GM20431 (cell line): ENCODE measurements at regions not wholly inside any gene's neighbourhood (a gene's known extent, or its start where the extent isn't known, plus 50 kb on each side); places are given as distances from the start of the nearest gene placed in this dataset.

ENCODE experiments used
- in situ Hi-C: fragments of 300-500 bp; cut with MseI, MboI; formaldehyde crosslinking; loops from one replicate; pipeline ENCODE4 v1.15.0; 2020; ENCODE audit warnings: low sequenced_read_pairs; ENCODE audit not compliant: unreplicated experiment

DNA sequence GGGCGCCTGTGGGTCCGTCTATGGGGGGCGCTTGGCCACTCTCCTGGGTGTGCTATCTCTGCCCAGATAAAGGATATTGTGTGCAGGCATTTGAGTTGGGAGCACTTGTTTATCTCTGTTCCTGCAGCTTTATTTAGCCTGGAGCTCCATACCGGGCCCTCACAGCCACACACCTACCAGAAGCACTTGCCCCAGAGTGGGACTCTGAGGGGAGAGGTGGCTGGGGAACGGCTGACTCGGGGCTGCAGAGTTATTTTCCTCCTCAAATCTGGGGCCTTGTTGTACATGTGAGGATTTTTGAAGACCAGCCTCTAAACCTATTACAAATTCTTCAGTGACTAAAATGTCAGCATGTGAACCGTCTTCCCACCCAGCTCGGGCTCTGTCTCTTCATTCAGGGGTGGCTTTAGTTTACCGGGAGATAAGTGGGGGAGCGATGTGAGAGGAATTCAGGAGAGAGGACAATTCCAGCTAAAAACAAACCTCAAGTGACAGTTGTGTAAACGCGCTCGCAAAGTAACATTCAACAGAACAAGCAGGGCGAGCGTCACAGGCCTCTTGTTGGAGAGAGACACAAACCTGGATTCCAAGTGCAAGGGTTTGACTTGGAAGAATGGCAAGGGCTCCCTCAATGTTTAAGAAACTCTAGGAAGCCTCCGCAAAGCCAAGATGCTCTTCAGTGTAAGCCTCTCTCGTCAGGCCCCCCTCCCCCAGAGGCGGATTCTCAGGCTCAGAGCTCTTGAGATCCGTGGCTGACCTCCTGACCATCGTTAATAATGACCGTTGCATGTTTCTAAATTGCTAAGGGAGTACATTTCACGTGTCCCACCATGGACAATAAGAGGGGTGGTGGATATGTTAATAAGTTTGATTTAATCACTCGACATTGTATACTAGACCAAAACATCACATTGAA lies 548.9 kb downstream of the QKI start:
- in situ Hi-C loops, result loop anchor here (25.0 kb wide), 1 partner anchor 551 kb away; the partner anchor contains the start of gene QKI

DNA sequence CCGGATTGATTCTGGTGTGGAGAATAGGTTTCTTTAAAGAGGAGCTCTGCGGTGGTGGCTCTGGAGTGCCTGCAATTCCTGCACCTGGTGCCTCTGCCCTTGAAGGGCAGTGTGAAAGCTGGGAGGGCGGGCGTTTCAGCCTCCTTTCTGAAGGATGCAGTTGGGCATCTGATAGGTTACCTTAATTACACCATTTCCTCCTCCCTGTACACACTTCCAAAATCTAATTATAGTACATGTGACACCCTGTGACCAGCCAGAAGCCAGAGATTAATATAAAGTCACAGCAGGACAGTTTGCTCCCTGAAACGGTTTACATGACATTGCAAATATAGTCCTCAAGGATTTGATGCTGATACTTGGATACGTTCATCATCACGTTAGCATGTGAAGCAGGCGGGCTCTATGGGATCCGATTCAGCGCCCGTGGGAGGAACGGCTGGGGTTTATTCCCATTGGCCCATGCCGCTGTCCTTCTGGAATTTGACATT lies 548.2 kb downstream of the QKI start:
- in situ Hi-C loops, result loop anchor here (25.0 kb wide), 1 partner anchor 550 kb away; the partner anchor contains the start of gene QKI

DNA sequence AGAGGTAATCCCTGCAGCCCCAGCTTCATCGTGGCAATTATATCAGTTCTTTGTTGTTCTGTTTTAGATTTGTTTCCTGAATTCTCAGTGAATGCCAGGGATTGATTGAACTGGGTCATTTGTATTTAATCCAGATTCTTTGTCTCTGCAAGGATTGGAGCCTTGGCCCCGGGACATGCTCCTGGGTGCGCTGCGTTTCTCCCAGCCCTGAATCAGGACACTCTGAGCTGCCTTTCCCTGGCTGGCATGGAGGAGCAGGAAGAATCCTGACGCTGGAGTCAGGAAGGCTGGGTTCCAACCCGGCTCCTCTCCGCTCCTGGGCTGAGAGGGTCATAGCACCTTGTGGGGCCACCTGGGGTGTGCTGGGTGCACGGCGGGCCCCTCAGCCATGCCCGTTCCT lies 545.6 kb downstream of the QKI start:
- in situ Hi-C loops, result loop anchor here (25.0 kb wide), 1 partner anchor 548 kb away; the partner anchor contains the start of gene QKI

DNA sequence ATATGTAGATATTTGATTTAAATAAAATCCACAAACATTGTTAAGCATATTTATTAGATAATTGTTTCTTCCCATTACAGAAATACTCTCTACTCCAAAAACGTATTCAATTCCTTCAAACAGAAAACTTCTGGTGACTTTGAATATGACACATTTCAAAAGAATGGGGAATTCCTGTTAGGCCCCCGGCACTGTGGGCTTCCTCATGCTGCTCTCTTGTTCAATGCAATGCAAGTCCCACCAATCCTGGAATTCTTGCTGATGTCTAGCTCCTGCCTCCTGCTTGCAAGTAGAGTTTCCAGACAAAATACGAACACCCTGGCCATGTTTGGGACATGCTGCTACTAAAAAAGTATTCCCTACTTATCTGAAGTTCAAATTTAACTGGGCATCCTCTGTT lies 544.1 kb downstream of the QKI start:
- in situ Hi-C loops, result loop anchor here (25.0 kb wide), 1 partner anchor 546 kb away; the partner anchor contains the start of gene QKI

DNA sequence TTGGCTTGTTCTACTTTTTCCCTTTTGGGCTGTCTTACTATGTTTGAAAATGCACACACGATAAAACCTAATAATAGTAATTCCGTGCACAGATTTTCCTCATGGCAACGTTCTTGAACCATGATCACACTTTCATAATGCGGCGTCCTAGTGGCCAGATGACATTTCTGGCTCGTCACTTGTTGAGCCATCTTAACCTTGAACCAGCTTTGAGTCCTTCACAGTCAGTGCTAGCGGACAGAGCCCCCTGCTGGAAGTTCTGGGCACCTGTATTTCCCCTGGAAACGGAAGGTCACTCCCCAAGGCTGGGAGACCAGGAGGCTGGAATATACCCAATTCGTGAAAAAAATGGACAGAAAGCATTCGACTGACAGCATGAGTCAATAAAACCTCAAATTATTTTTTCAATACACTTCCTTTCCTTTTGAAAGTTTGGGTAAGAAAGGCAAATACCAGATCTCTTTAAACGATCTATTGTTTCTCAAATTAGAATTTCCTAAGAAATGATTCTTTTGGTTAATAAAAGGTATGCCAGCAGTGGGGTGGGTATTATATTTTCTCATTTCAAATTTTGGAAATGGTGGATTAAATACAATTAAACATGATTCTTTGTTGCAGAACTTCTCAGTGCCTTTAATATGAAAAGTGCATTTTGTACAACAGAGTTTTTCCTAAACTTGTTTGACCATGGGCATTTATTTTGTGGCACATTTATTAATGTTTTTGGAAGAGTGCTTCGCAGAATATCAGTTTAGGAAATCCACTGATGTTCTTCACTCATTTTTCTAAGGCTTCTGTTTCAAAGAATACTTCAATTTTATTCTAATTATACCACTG lies 542.3 kb downstream of the QKI start:
- in situ Hi-C loops, result loop anchor here (25.0 kb wide), 1 partner anchor 544 kb away; the partner anchor contains the start of gene QKI

DNA sequence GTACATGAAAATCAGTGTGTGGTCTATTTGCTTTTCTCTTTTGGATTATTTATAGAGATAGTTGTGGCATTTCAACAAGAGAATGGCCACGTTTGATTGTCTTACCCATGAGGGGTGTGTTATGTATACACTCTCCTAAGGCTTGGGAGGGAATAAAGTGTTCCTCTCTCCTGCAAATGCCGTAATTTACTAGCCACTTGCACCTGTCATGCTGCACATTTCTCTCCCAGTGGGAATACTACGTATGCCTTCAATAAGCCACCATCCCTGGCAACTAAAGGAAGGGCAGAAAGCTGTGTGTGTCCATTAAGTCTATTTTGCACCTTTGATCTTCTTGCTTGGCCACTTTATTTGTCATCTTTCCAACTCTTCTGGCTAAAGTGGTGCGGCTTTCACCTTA lies 541.2 kb downstream of the QKI start:
- in situ Hi-C loops, result loop anchor here (25.0 kb wide), 1 partner anchor 543 kb away; the partner anchor contains the start of gene QKI

DNA sequence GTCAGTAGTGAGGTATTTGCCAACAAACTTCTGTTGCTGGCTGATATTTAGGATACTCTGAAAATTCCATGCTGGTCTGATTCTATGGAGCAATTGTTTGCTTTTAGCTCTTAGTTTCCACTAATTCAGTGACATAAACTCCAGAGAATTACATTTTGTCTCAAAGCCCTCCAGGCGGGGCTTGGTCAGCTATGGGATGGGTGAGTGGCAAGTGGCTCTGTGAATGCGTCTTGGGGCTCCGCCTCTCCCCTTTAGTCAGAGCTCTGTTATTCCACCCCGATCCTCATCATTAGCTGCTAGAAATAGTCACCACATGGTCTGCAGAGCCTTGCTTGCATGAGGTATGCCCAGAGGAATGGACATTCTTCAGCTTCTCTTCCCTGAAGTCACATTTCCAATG lies 540.6 kb downstream of the QKI start:
- in situ Hi-C loops, result loop anchor here (25.0 kb wide), 1 partner anchor 543 kb away; the partner anchor contains the start of gene QKI

DNA sequence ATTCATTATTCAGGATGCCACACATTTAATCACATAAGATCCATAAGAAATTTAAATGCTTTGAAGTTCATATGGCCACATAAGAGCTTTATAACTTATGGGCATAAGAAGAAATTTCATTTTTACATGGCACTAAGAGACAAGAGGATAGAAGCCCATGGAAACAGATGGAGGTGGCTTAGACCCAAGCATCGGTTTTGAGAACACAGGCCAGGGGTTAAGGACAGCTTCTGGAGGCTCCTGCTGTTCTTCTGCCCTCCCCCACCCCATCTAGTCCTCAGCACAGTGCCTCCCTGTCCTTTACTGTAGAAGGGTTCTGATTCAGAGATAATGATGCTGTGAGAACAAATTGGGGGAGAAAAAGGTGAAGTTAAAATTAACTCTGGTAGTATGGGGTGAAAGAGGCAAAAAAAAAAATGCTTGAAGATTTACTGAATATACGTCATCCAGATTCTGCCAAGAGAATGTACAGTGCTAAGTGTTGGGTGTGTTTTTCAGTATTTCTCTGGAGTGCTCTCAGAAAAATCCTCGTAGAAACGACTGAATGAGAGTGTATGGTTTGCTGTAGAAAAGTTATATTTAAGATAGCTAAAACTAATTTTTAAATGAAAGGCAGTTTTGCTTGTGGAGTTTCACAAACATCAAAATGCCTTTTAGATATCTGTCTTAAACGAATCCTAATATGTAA lies 539.7 kb downstream of the QKI start:
- in situ Hi-C loops, result loop anchor here (25.0 kb wide), 1 partner anchor 542 kb away; the partner anchor contains the start of gene QKI

DNA sequence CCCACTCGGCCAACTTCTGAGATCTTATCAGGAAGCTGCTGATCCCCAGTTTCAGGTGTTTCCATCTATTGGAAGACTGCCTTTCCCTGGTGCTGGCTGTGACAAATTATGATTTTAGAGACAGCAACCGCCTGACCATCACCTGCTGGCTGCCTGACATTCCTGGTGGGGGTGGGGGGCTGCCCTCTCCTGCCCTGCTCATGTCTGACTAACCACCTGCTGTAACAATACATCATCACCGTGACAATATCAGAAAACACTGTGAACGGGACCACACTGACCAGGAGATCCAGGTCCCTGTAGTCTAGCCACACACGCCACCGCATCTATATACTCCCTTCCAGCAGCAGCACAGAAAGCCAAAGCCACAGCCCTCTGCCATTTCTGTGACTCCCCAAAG lies 537.5 kb downstream of the QKI start:
- in situ Hi-C loops, result loop anchor here (25.0 kb wide), 1 partner anchor 540 kb away; the partner anchor contains the start of gene QKI

DNA sequence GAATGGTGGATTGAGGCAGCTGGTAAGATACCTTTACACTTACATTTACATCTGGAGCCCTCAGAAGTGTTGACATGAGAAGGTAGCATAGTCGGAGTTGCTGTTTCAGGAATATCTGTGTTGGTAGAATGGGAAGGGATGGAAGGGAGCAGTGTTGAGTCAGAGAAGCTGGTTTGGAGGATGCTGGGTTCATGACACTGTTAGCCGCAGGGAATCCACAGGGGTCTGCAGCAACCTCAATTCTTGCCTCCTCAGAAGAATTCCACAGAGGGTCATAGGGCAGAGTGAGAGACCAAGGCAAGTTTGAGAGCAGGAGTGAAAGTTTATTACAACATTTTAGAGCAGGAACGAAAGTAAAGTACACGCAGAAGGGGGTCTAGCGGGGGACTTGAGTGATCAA lies 536.8 kb downstream of the QKI start:
- in situ Hi-C loops, result loop anchor here (25.0 kb wide), 1 partner anchor 539 kb away; the partner anchor contains the start of gene QKI

DNA sequence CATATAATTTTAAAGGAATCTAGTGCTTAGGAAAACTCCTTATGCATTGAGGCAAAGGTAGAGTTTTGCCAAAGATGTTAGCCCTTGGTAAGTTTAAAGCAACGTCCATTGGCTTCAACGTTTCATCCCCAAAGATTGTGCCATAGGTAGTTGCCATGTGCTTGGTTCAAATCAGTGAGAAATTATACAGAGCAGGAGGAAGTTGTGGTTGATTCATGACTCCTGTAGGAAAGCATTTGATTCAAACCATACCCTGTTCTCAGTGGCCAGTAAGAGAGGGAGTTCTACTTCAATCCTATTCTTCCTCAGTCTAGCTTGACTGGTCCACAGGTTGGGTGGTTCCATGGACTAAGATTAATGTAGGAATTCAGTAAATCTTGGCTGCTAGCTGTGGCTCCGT lies 535.6 kb downstream of the QKI start:
- in situ Hi-C loops, result loop anchor here (25.0 kb wide), 1 partner anchor 538 kb away; the partner anchor contains the start of gene QKI

DNA sequence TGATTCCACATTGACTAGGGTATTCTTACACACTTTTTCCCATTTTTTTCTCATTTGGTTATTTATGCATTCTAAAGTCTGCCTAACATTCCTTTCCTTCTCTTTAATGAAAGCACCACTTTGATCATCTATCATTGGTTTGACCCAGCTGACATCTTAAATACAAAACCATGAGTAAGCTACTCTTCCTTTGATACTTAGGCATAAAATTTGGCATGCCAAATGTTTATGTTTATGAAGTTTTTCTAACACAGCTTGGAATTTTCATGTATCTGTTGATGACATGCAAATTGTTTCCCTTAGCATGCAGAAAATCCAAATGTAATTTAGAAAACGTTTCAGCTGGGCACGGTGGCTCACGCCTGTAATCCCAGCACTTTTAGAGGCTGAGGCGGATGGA lies 534.9 kb downstream of the QKI start:
- in situ Hi-C loops, result no loop called here

DNA sequence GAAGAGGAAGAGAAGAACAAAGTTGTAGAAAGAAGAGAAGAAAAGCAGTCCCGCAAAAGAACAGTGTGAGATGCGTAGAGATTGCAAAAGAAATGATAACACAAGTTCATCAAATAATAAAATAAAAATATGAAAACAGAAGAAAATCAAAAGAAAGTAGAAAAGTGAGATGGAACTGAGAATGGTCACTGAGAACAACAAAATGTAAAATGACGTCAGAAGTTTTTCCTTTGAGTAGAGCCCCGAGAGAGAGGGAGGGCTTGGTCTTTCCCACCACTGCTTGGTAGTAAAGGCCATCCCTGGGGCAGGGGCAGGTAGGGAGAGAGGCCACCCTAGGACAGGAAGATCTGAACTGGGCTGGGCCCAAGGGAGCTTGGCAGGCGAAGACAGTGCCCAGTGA lies 533.7 kb downstream of the QKI start:
- in situ Hi-C loops, result no loop called here

DNA sequence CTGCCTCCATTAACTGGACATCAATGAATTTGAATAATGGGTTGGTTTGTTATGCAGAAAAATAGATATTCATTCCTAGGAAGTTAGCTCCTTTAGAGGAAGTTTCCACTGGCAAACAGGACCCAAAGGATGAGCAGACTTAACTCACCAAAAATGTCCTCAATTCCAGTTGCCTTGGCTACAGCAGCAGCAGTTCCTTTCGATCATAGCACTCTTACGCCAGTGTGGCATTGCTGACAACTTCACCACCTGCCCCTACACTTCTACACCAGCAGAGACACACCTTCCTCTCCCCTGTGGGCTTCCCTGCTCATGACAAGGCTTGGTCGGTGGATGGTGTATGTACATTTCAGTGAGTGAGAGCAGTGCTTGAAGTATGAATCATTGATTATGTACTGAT lies 532.8 kb downstream of the QKI start:
- in situ Hi-C loops, result no loop called here

DNA sequence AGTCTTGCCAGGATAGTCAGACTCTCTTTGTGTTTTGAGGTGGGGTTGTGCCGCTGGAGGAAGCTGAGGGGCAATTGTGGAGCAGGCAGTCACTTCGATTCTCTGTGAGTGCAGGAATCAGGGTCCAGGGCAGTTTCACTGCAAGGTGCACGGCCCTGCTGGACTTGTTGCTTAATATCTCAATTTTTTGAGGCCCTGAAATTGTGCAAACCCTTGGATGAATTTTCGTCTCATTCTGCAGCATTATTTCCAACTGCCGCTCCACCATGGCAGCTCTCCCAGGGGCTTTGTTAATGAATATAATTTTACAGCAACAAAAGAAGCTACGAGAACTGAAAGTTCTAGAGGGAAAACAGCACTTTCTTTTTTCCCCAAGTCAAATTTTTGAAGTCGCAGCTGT lies 531.9 kb downstream of the QKI start:
- in situ Hi-C loops, result no loop called here

DNA sequence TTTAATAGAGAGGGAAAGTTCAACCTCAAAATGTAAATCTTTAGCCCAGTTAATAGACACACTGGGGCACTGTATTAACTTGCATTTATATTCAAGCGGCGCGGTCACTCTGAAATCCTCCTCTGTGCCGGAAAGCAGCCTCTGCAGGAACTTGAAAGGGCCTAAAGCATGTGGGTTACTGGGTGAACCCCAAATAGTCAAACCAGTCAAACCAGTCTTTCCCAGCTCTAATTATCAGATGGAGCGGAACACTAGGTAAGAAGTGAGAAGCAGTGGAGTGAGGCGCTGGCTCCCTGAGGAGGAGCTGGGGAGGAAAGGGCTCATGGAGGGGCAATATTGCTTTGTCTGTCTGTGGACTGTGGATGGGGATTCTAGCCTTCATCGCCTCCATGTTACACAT lies 531.3 kb downstream of the QKI start:
- in situ Hi-C loops, result no loop called here

DNA sequence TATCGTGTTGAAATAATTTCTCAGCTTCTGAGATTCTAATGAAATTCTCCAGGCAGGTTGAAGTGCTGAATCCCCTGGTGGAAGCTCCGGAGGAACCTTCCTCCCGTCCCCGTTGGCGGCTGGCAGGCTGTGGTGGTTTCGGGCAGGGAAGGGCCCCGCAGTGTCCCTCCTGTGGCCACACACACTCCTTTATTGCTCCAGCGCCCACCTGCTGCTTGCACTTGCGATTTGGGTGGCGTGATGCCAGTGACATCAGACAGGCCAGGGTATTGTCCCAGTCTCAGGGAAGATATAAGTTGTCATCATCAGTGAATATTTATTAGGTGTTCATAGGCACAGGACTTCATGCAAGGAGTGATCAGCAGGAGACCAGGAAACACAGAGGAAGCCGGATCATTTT lies 530.4 kb downstream of the QKI start:
- in situ Hi-C loops, result no loop called here

DNA sequence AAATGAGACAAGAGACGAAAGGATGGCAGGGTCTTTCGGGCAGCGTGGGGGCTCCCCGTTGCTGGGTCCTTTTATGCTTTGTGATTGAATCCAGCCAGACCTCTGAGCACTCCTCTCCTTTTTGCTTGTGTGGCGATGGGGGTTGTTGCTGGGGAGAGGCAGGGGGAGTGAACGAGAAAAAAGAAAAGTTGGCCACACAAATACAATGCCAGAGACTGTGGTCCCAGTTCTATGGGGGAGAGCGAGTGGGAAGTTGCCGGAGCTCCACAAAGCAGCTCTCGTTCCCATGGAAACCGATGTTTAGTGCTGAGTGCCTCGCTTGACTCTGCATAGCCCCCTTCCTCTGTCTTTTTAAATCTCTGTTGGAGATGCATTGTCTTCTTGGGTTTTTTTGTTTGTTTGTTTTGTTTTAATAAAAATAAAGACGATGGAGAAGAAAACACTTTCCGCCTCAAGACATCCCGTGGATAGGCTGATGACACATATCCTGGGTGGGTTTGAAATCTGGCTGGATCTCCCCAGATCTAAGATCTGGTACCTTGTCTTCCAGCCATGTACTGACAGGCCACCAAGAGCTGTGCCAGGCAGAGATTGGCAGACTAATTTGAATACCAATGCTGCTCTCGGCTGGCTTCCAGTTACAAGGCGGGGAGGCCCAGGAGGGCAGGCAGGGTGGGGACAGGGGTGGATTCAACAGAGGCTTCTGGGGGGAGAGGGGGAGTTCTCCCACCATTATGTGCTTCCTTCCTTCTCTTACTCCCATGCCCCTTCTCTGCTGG lies 529.3 kb downstream of the QKI start:
- in situ Hi-C loops, result no loop called here

DNA sequence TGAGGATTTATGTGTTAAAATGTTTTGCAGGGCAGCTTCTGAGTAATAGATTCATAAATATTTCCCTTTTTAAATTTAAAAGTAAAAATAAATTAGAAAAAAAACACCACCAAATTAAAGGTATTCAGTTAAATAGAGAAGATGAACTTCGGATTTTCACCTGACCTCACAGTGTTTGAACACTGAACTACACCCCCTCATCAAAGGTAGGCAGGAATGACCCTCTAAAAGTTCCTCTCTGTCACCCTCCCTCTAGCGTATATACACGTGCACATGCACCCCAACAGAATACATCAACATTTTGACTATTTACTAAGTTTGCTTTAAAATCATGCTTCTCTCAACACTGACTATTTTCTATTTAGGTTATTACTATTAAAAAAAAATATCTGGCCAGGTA lies 528.3 kb downstream of the QKI start:
- in situ Hi-C loops, result no loop called here
